ENCODE measurements at regions not wholly inside any gene's neighbourhood (a gene's known extent, or its start where the extent isn't known, plus 50 kb on each side); places are given as distances from the start of the nearest gene placed in this dataset.

DNA sequence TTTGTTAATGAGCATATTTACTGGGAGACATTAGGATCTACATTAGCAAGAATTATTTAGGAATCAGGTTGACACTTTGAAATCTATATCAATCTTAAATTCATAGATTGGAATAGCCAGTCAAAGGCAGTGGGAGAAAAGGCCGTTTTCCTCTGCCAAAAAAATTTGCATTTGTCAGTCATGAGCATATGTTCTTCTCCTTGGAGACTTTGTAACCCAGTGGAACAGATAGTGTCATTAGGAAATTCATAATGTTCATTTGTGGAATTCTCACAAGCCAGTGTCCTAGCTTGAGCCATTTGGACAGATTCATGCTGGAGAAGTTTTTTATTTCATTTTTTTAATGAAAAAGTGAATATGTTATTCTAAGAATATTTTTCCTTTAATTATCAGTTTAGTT lies 260.1 kb downstream of the OXSM start:
- Histone ChIP-seq H2BK5ac (ENCODE audit: low read depth, low read length) (no peak overlapping the region), H4K20me1 (replicated peaks in 1 of 2; ENCODE audit: control insufficient read depth in 1 of 2, insufficient read depth in 2 of 2, low read length in 2 of 2) (no peaks in the 10 kb centered on the region), H2BK20ac (ENCODE audit: low read length) (no peak overlapping the region), H3K23ac (ENCODE audit: insufficient read length) (no peak overlapping the region), H3K79me2 (ENCODE audit: control insufficient read depth in 1 of 2, insufficient read depth in 2 of 2, low read length in 2 of 2) (no peaks in the 10 kb centered on the region), H2AFZ (ENCODE audit: low read length) (no peak overlapping the region), H3K27me3 (replicated peaks in 1 of 4; ENCODE audit: control insufficient read depth in 3 of 4, extremely low read depth in 1 of 4, insufficient read depth in 3 of 4, low read length in 3 of 4) (no peaks in the 10 kb centered on the region), H3K36me3 (ENCODE audit: control insufficient read depth in 2 of 4, insufficient read depth in 4 of 4, low read length in 3 of 4) (no peaks in the 10 kb centered on the region), H3K4ac (replicated peaks; ENCODE audit: insufficient read length, low read depth, low read length) (no peak overlapping the region), H2BK15ac (ENCODE audit: low read length) (no peak overlapping the region), H3K4me1 (replicated peaks in 1 of 4; ENCODE audit: control insufficient read depth in 3 of 4, insufficient read depth in 4 of 4, low read length in 3 of 4) (no peaks in the 10 kb centered on the region), H2BK12ac (ENCODE audit: low read depth, low read length) (no peak overlapping the region), H3K9me3 (ENCODE audit: insufficient read depth in 2 of 2, low read depth in 1 of 2, low read length in 1 of 2) (0 out of 4 replicates have a peak, but pooled peaks cover 0 to under 1% of the 10 kb centered on the region in 2 experiments), H3K23me2 (ENCODE audit: low read depth, low read length) (no peaks in the 10 kb centered on the region), H2BK120ac (replicated peaks; ENCODE audit: low read depth, low read length) (no peak overlapping the region), H3K4me2 (ENCODE audit: insufficient read depth in 1 of 2, low read depth in 2 of 2, low read length in 2 of 2) (no peak overlapping the region), H3K9ac (replicated peaks in 1 of 4; ENCODE audit: extremely low read depth in 1 of 4, low read depth in 3 of 4, low read length in 3 of 4) (no peak overlapping the region), H3K14ac (ENCODE audit: insufficient read length) (no peak overlapping the region), H3K56ac (replicated peaks; ENCODE audit: insufficient read length, low read depth, low read length) (no peak overlapping the region), H3K27ac (ENCODE audit: low read depth, low read length) (no peak overlapping the region), H3K4me3 (ENCODE audit: extremely low read depth in 1 of 4, insufficient read depth in 2 of 4, low read depth in 3 of 4, low read length in 4 of 4) (no peak overlapping the region), H3K18ac (ENCODE audit: extremely low read depth, low read length) (no peak overlapping the region), H4K91ac (replicated peaks; ENCODE audit: insufficient read length, low read length) (no peak overlapping the region), H4K8ac (ENCODE audit: extremely low read depth, insufficient read depth, low read length) (no peak overlapping the region), H4K5ac (ENCODE audit: insufficient read length, low read depth, low read length) (no peak overlapping the region), H3K79me1 (ENCODE audit: low read depth, low read length) (no peaks in the 10 kb centered on the region), H2AK5ac (ENCODE audit: low read depth, low read length) (no peak overlapping the region)
- DNase-seq (ENCODE audit: low read depth in 1 of 2, low spot score in 2 of 2) = no peak
- 86% methylated on average over 1 of the region's 1 CpG; no CpG with 5 or more reads in 1 of the 2 experiments for WGBS, 2 experiments (ENCODE audit: extremely low coverage in 1 of 2, insufficient coverage in 1 of 2, insufficient read length in 1 of 2, insufficient replicate concordance in 2 of 2, low coverage in 1 of 2, low lambda C conversion rate in 2 of 2, missing lambda C conversion rate in 1 of 2)
- ChIA-PET CTCF (ENCODE audit: partially characterized antibody) (no interaction called here), POLR2A (ENCODE audit: partially characterized antibody) (no interaction called here)
- no peak for FAIRE-seq
- TF ChIP-seq PHF8 (conservative IDR thresholded peaks at IDR 0.05; ENCODE audit: low read depth, low read length) = no peak
- TF ChIP-seq RXRA (IDR thresholded peaks at IDR 0.05; ENCODE audit: insufficient read depth, low read depth, low read length) = no peak
- no peak for TF ChIP-seq RNF2 (IDR thresholded peaks at IDR 0.05; ENCODE audit: borderline replicate concordance, low read depth, low read length, missing control alignments, poor library complexity, severe bottlenecking)
- TF ChIP-seq RBBP5 (IDR thresholded peaks at IDR 0.05; ENCODE audit: borderline replicate concordance, low read depth, low read length) = no peak
- TF ChIP-seq EP300 (IDR thresholded peaks at IDR 0.05; ENCODE audit: borderline replicate concordance in 1 of 2, low read depth in 2 of 2, low read length in 2 of 2) = no peak
- no peak for TF ChIP-seq NRF1 (IDR thresholded peaks at IDR 0.05; ENCODE audit: low read depth, low read length)
- no peak for TF ChIP-seq POU5F1 (IDR thresholded peaks at IDR 0.05; ENCODE audit: low read depth, low read length)
- TF ChIP-seq TBP (IDR thresholded peaks at IDR 0.05; ENCODE audit: low read depth, low read length) = no peak
- TF ChIP-seq GABPA (IDR thresholded peaks at IDR 0.05; ENCODE audit: borderline replicate concordance, insufficient read depth, low read length) = no peak
- TF ChIP-seq TEAD4 (IDR thresholded peaks at IDR 0.05; ENCODE audit: low read depth, low read length) = no peak
- TF ChIP-seq NANOG (IDR thresholded peaks at IDR 0.05; ENCODE audit: insufficient read depth, low read depth, low read length, poor library complexity, severe bottlenecking) = no peak
- no peak for TF ChIP-seq SAP30 (IDR thresholded peaks at IDR 0.05; ENCODE audit: insufficient read depth, insufficient replicate concordance, low read length)
- TF ChIP-seq CBX8 (IDR thresholded peaks at IDR 0.05; ENCODE audit: borderline replicate concordance, low read depth, low read length) = no peak
- TF ChIP-seq GTF2F1 (IDR thresholded peaks at IDR 0.05; ENCODE audit: borderline replicate concordance, low read depth, low read length) = no peak
